ENCODE measurements at regions not wholly inside any gene's neighbourhood (a gene's known extent, or its start where the extent isn't known, plus 50 kb on each side); places are given as distances from the start of the nearest gene placed in this dataset.
"Not testable (repeated sequence)": the region's sequence is repeated elsewhere in the genome, so short reads cannot be mapped to it uniquely, and the experiment has no call there.

GRCh38 chr1:199550199-199551065 is 477.1 kb upstream of the NR5A2 start:
- no peak for DNase-seq

GRCh38 chr1:199551967-199552565 is 475.4 kb upstream of the NR5A2 start:
- DNase-seq, result peak in 1 of 5 donors; percentile 22

- no peak for DNase-seq
These were observed 474.4 kb upstream of the NR5A2 start for GRCh38 chr1:199553104-199553503.

GRCh38 chr1:199561334-199561733 is 466.2 kb upstream of the NR5A2 start:
- DNase-seq, result no peak

GRCh38 chr1:199573047-199573446 is 454.5 kb upstream of the NR5A2 start:
- DNase-seq, result no peak

- DNase-seq, result no peak
These were observed 452.6 kb upstream of the NR5A2 start for GRCh38 chr1:199574950-199575349.

GRCh38 chr1:199580300-199580699 is 447.2 kb upstream of the NR5A2 start:
- no peak for DNase-seq

GRCh38 chr1:199585392-199585791 is 442.1 kb upstream of the NR5A2 start:
- DNase-seq, result no peak

GRCh38 chr1:199590708-199591107 is 436.8 kb upstream of the NR5A2 start:
- DNase-seq, result peak in 1 of 5 donors; percentile 28

GRCh38 chr1:199591468-199591867 is 436.0 kb upstream of the NR5A2 start:
- no peak for DNase-seq

GRCh38 chr1:199593475-199593874 is 434.0 kb upstream of the NR5A2 start:
- no peak for DNase-seq

- DNase-seq, result not testable (repeated sequence)
These were observed 431.1 kb upstream of the NR5A2 start for GRCh38 chr1:199596448-199596847.

- no peak for DNase-seq
These were observed 430.4 kb upstream of the NR5A2 start for GRCh38 chr1:199597152-199597551.

- DNase-seq, result no peak
These were observed 419.1 kb upstream of the NR5A2 start for GRCh38 chr1:199608414-199608813.

- DNase-seq, result no peak
These were observed 414.3 kb upstream of the NR5A2 start for GRCh38 chr1:199612976-199613774.

- no peak for DNase-seq
These were observed 410.6 kb upstream of the NR5A2 start for GRCh38 chr1:199616947-199617346.

GRCh38 chr1:199619223-199619622 is 408.3 kb upstream of the NR5A2 start:
- no peak for DNase-seq

- not testable (repeated sequence) for DNase-seq
These were observed 401.3 kb upstream of the NR5A2 start for GRCh38 chr1:199626228-199626627.

GRCh38 chr1:199629624-199630023 is 397.9 kb upstream of the NR5A2 start:
- DNase-seq, result peak in 1 of 5 donors; percentile 3

GRCh38 chr1:199639453-199639852 is 388.1 kb upstream of the NR5A2 start:
- no peak for DNase-seq

GRCh38 chr1:199641531-199641930 is 386.0 kb upstream of the NR5A2 start:
- DNase-seq, result no peak

- no peak for DNase-seq
These were observed 382.6 kb upstream of the NR5A2 start for GRCh38 chr1:199644912-199645311.

GRCh38 chr1:199646761-199647160 is 380.7 kb upstream of the NR5A2 start:
- DNase-seq, result no peak
